ENCODE measurements at regions not wholly inside any gene's neighbourhood (a gene's known extent, or its start where the extent isn't known, plus 50 kb on each side); places are given as distances from the start of the nearest gene placed in this dataset.

- TF ChIP-seq SP1 (IDR thresholded peaks at IDR 0.05) (no peak), SP1 (CRISPR knock-in tag; IDR thresholded peaks at IDR 0.05) (no peak), FLYWCH1 (CRISPR knock-in tag; IDR thresholded peaks at IDR 0.05) (no peak), SOX5 (CRISPR knock-in tag; IDR thresholded peaks at IDR 0.05; ENCODE audit: borderline replicate concordance) (no peak), ESRRA (CRISPR knock-in tag; IDR thresholded peaks at IDR 0.05; ENCODE audit: low read depth) (no peak), CTCF (CRISPR knock-in tag; IDR thresholded peaks at IDR 0.05) (no peak), SIN3A (IDR thresholded peaks at IDR 0.05; ENCODE audit: borderline replicate concordance, low read depth, low read length) (no peak), PITX1 (CRISPR knock-in tag; IDR thresholded peaks at IDR 0.05) (no peak), NR2F6 (IDR thresholded peaks at IDR 0.05) (no peak), NR2F6 (CRISPR knock-in tag; IDR thresholded peaks at IDR 0.05) (no peak), SMAD9 (CRISPR knock-in tag; IDR thresholded peaks at IDR 0.05) (no peak), POLR2A (IDR thresholded peaks at IDR 0.05; ENCODE audit: insufficient read depth in 1 of 2, low read depth in 2 of 2, low read length in 2 of 2) (no peak)
Measured at GRCh38 chr11:133600786-133601185, 68.5 kb upstream of the OPCML start.
